ENCODE measurements at regions not wholly inside any gene's neighbourhood (a gene's known extent, or its start where the extent isn't known, plus 50 kb on each side); places are given as distances from the start of the nearest gene placed in this dataset.

- Histone ChIP-seq H3K27ac (no peak overlapping the region), H3K36me3 (no peaks in the 10 kb centered on the region), H3K4me1 (no peaks in the 10 kb centered on the region), H3K4me3 (no peak overlapping the region), H3K27me3 (no peaks in the 10 kb centered on the region), H3K9me3 (no peaks in the 10 kb centered on the region)
- DNase-seq = no peak
- intact Hi-C loops (cut with DNase I; ENCODE audit: low total_unique reads) = no loop called here
- TF ChIP-seq CTCF (IDR thresholded peaks at IDR 0.05) = no peak
- no peak for TF ChIP-seq POLR2A (IDR thresholded peaks at IDR 0.05)
Measured at GRCh38 chr10:63066606-63067005, 66.5 kb upstream of the NRBF2 start.

DNA sequence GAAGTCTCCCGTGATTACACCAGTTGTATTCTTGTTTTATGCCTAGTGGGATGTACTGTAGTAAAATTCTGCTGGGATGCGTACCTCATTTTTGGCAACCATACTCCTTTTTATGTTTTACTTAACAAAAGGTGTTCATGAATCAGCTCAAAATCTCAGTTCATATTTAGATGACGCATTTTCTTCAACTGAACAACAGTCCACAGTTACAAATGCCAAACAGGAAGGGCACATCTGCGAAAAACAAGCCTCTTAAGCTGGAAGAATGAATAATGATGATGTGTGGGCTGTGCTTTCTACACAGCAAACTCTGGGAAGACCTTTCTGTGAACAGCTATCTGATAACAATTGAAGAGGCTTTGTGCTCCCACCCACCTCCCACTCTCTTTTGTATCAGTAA is 68.4 kb upstream of the NRBF2 start:
- no peaks in the 10 kb centered on the region for H3K9me3 ChIP-seq
- peak overlapping the region; percentile 49 to 59 for H3K27ac ChIP-seq
- no peak overlapping the region for H3K4me3 ChIP-seq
- H3K36me3 ChIP-seq = no peaks in the 10 kb centered on the region
- peak in 1 of 2 donors; percentile 23 for DNase-seq
- intact Hi-C loops (cut with DNase I; ENCODE audit: low total_unique reads) = no loop called here
- H3K27me3 ChIP-seq = no peaks in the 10 kb centered on the region
- no peaks in the 10 kb centered on the region for H3K4me1 ChIP-seq
- TF ChIP-seq CTCF (IDR thresholded peaks at IDR 0.05) (no peak), POLR2A (IDR thresholded peaks at IDR 0.05) (no peak)

DNA sequence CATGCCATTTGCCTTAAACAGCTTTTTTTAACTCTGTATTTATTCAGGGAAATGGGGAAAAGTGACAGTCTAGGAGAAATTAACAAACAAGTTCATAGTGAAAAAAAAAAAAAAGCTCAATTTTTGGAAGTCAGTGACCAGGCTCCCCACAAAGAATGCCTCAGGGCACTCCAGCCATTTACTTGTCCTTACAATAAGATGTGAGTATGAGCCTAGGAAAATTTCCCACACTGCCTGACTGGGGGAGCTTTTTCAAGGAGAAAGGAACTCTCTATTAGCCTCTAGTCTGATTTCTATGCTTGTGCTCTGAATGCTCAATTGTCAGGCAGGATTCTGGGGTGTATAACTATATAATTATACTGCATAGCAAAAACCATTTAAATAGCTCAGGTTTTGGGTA is 74.9 kb upstream of the NRBF2 start:
- intact Hi-C loops (cut with DNase I; ENCODE audit: low total_unique reads) = no loop called here
- Histone ChIP-seq H3K4me3 (no peak overlapping the region), H3K36me3 (no peaks in the 10 kb centered on the region), H3K27ac (no peak overlapping the region), H3K27me3 (no peaks in the 10 kb centered on the region), H3K4me1 (no peaks in the 10 kb centered on the region), H3K9me3 (no peaks in the 10 kb centered on the region)
- no peak for DNase-seq
- TF ChIP-seq CTCF (IDR thresholded peaks at IDR 0.05) (no peak), POLR2A (IDR thresholded peaks at IDR 0.05) (no peak)

DNA sequence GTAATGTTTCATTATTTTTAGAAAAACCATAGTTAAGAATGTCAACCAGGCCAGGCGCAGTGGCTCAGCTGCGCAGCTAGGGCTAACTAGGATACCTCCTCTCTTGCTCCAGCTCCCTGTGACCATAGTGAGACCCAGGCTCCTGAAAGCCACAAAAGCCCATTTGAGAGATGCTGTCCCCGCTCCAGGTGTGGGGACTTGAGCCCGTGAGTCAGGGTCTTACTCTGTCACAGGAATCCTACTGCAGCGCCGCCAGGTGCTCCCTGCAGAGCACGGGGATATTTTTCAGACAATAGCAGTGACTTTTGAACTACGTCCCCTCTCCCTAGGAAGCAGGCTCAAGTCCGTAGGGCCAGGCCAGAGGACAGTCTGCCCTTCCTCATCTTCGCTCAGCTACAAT is 75.6 kb upstream of the NRBF2 start:
- Histone ChIP-seq H3K27ac (no peak overlapping the region), H3K4me3 (no peak overlapping the region), H3K4me1 (no peaks in the 10 kb centered on the region), H3K9me3 (no peaks in the 10 kb centered on the region), H3K27me3 (no peaks in the 10 kb centered on the region), H3K36me3 (no peaks in the 10 kb centered on the region)
- TF ChIP-seq POLR2A (IDR thresholded peaks at IDR 0.05) (no peak), CTCF (IDR thresholded peaks at IDR 0.05) (no peak)
- intact Hi-C loops (cut with DNase I; ENCODE audit: low total_unique reads) = no loop called here
- no peak for DNase-seq

- Histone ChIP-seq H3K9me3 (no peaks in the 10 kb centered on the region), H3K27me3 (no peaks in the 10 kb centered on the region), H3K36me3 (no peaks in the 10 kb centered on the region), H3K4me3 (no peak overlapping the region), H3K4me1 (no peaks in the 10 kb centered on the region), H3K27ac (no peak overlapping the region)
- intact Hi-C loops (cut with DNase I; ENCODE audit: low total_unique reads) = no loop called here
- DNase-seq = no peak
- TF ChIP-seq CTCF (IDR thresholded peaks at IDR 0.05) (no peak), POLR2A (IDR thresholded peaks at IDR 0.05) (no peak)
Measured at GRCh38 chr10:63055705-63056104, 77.4 kb upstream of the NRBF2 start.
